K562 (cell line): ENCODE measurements at regions not wholly inside any gene's neighbourhood (a gene's known extent, or its start where the extent isn't known, plus 50 kb on each side); places are given as distances from the start of the nearest gene placed in this dataset.

Experiments
- ARNT ChIP-seq, 2 experiments: fragments of 450-650 bp; IDR thresholded peaks; 2 replicates each; pipeline ENCODE4 v1.6.1; 2016; ENCODE audit warnings: mild to moderate bottlenecking in 1 of 2
- CHD4 ChIP-seq: fragments of 200-600 bp; sonication (generic); IDR thresholded peaks from 3 replicates; pipeline ENCODE4 v1.6.1; 2012; ENCODE audit warnings: low read depth, mild to moderate bottlenecking, mixed read lengths, low read length, inconsistent platforms; ENCODE audit not compliant: insufficient read depth, insufficient replicate concordance, poor library complexity, severe bottlenecking
- CREM ChIP-seq: IDR thresholded peaks from 2 replicates; pipeline ENCODE4 v1.6.1; 2014; ENCODE audit warnings: antibody characterized with exemption, low read depth
- CTBP1 ChIP-seq: fragments of 450-650 bp; IDR thresholded peaks from 2 replicates; pipeline ENCODE4 v1.6.1; 2016; ENCODE audit warnings: borderline replicate concordance
- FIP1L1 ChIP-seq: fragments of 200-400 bp; formaldehyde crosslinking; IDR thresholded peaks from 2 replicates; pipeline ENCODE4 v1.6.1; 2018; ENCODE audit warnings: mild to moderate bottlenecking, low read depth, low read length; ENCODE audit not compliant: poor library complexity, severe bottlenecking
- HNRNPL ChIP-seq: fragments of 200-400 bp; formaldehyde crosslinking; IDR thresholded peaks from 2 replicates; pipeline ENCODE4 v1.6.1; 2017; ENCODE audit warnings: low read depth, mild to moderate bottlenecking, low read length
- NCOR1 ChIP-seq: fragments of 450-650 bp; IDR thresholded peaks from 2 replicates; pipeline ENCODE4 v1.6.1; 2016; ENCODE audit warnings: mild to moderate bottlenecking, moderate library complexity
- NFIC ChIP-seq: fragments of 450-650 bp; IDR thresholded peaks from 2 replicates; pipeline ENCODE4 v1.6.1; 2017; ENCODE audit warnings: mild to moderate bottlenecking, inconsistent platforms
- POLR2G ChIP-seq: fragments of 200-400 bp; formaldehyde crosslinking; IDR thresholded peaks from 2 replicates; pipeline ENCODE4 v1.6.1; 2017; ENCODE audit warnings: low read depth, mild to moderate bottlenecking, antibody characterized with exemption, low read length, moderate library complexity
- RBM25 ChIP-seq: fragments of 200-400 bp; formaldehyde crosslinking; IDR thresholded peaks from 2 replicates; pipeline ENCODE4 v1.6.1; 2018; ENCODE audit warnings: low read length, low read depth, moderate library complexity; ENCODE audit not compliant: severe bottlenecking
- RBM34 ChIP-seq: fragments of 200-400 bp; formaldehyde crosslinking; IDR thresholded peaks from 2 replicates; pipeline ENCODE4 v1.6.1; 2018; ENCODE audit warnings: low read length, borderline replicate concordance; ENCODE audit not compliant: insufficient read depth
- SIN3B ChIP-seq: fragments of 450-650 bp; IDR thresholded peaks from 2 replicates; pipeline ENCODE4 v1.6.1; 2017; ENCODE audit warnings: low read depth, mild to moderate bottlenecking, moderate library complexity
- TEAD1 ChIP-seq, 2 experiments: fragments of 450-650 bp in 1 of 2; sonication (generic) in 1 of 2; formaldehyde crosslinking; IDR thresholded peaks; 2 replicates each; pipeline versions ENCODE4 v1.4.0 to v1.8.0; 2020 to 2022; ENCODE audit warnings: mild to moderate bottlenecking in 2 of 2, missing genetic modification reagents in 1 of 2
- TFAP4 ChIP-seq: sonication (generic); formaldehyde crosslinking; IDR thresholded peaks from 2 replicates; pipeline ENCODE4 v1.8.0; 2022; ENCODE audit warnings: missing genetic modification reagents, mild to moderate bottlenecking, moderate library complexity, borderline replicate concordance
- ZBTB17 ChIP-seq: fragments of 450-650 bp; formaldehyde crosslinking; IDR thresholded peaks from 2 replicates; pipeline ENCODE4 v1.4.0; 2020; ENCODE audit warnings: mild to moderate bottlenecking
- ZBTB8A ChIP-seq: fragments of 450-650 bp; IDR thresholded peaks from 2 replicates; pipeline ENCODE4 v1.6.1; 2018; ENCODE audit warnings: mild to moderate bottlenecking, moderate library complexity; ENCODE audit not compliant: partially characterized antibody
- ZC3H8 ChIP-seq: fragments of 450-650 bp; IDR thresholded peaks from 2 replicates; pipeline ENCODE4 v1.6.1; 2017
- ZNF324 ChIP-seq: fragments of 250-450 bp; sonication (Bioruptor Pico); IDR thresholded peaks from 2 replicates; pipeline ENCODE4 v1.4.0; 2020; ENCODE audit warnings: mild to moderate bottlenecking
- ZNF79 ChIP-seq: fragments of 250-450 bp; sonication (Bioruptor Pico); IDR thresholded peaks from 2 replicates; pipeline ENCODE4 v1.4.0; 2020; ENCODE audit warnings: low read depth, mild to moderate bottlenecking, moderate library complexity
- TF ChIP-seq, protein P1 (sequence below): fragments of 200-800 bp; sonication (Bioruptor generic); IDR thresholded peaks from 2 replicates; pipeline ENCODE4 v1.6.1; 2017; ENCODE audit warnings: missing genetic modification characterization, missing compliant biosample characterization
- TF ChIP-seq, protein P2 (sequence below): sonication (generic); formaldehyde crosslinking; IDR thresholded peaks from 2 replicates; pipeline ENCODE4 v1.8.0; 2023; ENCODE audit warnings: mild to moderate bottlenecking, missing genetic modification reagents
- TF ChIP-seq, protein P3 (sequence below): sonication (generic); formaldehyde crosslinking; IDR thresholded peaks from 2 replicates; pipeline ENCODE4 v1.8.0; 2022; ENCODE audit warnings: mild to moderate bottlenecking, missing genetic modification reagents

DNA sequence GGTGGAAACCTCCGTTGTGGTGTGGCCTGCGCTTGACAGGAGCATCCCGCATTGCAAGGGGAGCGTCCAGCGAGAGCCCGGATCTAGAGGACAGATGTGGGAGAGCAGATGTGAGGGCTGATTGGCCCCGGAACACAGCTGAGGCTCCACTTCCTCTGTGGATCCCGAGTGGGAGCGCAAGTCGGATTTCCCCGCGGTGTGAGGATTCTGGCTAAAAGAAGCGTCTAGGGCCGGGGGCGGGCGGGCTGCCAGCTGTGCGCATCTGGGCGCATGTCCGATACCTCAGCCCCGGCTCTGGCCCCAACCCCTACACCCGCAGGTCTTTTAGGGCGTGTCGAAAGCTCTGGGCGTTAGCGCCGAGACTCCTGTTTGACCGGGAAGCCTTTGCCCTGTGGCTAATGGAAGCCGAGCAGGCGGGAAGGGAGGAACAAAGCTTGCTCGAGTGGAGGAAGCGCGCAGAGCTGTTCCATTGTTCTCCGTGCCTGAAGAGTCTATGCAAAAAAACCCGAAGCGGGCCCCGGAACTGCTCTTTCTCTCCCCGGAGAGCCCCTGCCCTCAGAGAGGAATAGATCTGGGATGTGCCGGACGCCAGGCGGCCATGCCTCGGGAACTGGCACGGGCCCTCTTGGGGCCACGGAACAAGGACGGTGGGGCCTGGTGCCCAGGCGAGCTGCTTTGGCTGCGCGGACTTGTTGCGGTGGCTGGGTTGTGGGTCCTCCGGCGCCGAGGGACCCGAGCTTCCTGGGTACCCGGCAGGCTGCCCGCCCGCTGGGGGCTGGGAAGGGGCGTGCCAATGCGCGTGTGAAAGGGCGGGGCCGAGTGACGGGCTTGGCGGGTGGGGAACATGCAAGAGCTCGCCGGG is 111.1 kb downstream of the NAV1 start (continued):
- TF ChIP-seq, protein P1, sequence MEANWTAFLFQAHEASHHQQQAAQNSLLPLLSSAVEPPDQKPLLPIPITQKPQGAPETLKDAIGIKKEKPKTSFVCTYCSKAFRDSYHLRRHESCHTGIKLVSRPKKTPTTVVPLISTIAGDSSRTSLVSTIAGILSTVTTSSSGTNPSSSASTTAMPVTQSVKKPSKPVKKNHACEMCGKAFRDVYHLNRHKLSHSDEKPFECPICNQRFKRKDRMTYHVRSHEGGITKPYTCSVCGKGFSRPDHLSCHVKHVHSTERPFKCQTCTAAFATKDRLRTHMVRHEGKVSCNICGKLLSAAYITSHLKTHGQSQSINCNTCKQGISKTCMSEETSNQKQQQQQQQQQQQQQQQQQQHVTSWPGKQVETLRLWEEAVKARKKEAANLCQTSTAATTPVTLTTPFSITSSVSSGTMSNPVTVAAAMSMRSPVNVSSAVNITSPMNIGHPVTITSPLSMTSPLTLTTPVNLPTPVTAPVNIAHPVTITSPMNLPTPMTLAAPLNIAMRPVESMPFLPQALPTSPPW (CRISPR knock-in tag) = peak; percentile 69
- TF ChIP-seq ZBTB17 (no peak), HNRNPL (peak; percentile 83; the same call in 1 of the 2 replicates), SIN3B (no peak), ZNF79 (CRISPR knock-in tag) (no peak), ZBTB8A (no peak), RBM25 (no peak), FIP1L1 (peak; percentile 17), NFIC (peak; percentile 8; the same call in 1 of the 2 replicates), ZNF324 (no peak), ZC3H8 (no peak), TFAP4 (CRISPR knock-in tag) (peak; percentile 75), ARNT (IDR thresholded peaks at IDR 0.05) (no peak), NCOR1 (no peak), POLR2G (peak; percentile 65), CHD4 (no peak), RBM34 (no peak), TEAD1 (CRISPR knock-in tag; IDR thresholded peaks at IDR 0.05) (peak in 1 of 2 experiments; percentile 76; a peak in 2 of 4 replicates), CREM (peak; percentile 54), CTBP1 (peak; percentile 13; the same call in 1 of the 2 replicates)
- TF ChIP-seq, protein P2, sequence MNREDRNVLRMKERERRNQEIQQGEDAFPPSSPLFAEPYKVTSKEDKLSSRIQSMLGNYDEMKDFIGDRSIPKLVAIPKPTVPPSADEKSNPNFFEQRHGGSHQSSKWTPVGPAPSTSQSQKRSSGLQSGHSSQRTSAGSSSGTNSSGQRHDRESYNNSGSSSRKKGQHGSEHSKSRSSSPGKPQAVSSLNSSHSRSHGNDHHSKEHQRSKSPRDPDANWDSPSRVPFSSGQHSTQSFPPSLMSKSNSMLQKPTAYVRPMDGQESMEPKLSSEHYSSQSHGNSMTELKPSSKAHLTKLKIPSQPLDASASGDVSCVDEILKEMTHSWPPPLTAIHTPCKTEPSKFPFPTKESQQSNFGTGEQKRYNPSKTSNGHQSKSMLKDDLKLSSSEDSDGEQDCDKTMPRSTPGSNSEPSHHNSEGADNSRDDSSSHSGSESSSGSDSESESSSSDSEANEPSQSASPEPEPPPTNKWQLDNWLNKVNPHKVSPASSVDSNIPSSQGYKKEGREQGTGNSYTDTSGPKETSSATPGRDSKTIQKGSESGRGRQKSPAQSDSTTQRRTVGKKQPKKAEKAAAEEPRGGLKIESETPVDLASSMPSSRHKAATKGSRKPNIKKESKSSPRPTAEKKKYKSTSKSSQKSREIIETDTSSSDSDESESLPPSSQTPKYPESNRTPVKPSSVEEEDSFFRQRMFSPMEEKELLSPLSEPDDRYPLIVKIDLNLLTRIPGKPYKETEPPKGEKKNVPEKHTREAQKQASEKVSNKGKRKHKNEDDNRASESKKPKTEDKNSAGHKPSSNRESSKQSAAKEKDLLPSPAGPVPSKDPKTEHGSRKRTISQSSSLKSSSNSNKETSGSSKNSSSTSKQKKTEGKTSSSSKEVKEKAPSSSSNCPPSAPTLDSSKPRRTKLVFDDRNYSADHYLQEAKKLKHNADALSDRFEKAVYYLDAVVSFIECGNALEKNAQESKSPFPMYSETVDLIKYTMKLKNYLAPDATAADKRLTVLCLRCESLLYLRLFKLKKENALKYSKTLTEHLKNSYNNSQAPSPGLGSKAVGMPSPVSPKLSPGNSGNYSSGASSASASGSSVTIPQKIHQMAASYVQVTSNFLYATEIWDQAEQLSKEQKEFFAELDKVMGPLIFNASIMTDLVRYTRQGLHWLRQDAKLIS (CRISPR knock-in tag) = no peak
- TF ChIP-seq, protein P3, sequence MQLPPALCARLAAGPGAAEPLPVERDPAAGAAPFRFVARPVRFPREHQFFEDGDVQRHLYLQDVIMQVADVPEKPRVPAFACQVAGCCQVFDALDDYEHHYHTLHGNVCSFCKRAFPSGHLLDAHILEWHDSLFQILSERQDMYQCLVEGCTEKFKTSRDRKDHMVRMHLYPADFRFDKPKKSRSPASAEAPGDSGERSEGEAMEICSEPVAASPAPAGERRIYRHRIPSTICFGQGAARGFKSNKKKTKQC (CRISPR knock-in tag) = peak; percentile 84
